ENCODE measurements at regions not wholly inside any gene's neighbourhood (a gene's known extent, or its start where the extent isn't known, plus 50 kb on each side); places are given as distances from the start of the nearest gene placed in this dataset.

DNA sequence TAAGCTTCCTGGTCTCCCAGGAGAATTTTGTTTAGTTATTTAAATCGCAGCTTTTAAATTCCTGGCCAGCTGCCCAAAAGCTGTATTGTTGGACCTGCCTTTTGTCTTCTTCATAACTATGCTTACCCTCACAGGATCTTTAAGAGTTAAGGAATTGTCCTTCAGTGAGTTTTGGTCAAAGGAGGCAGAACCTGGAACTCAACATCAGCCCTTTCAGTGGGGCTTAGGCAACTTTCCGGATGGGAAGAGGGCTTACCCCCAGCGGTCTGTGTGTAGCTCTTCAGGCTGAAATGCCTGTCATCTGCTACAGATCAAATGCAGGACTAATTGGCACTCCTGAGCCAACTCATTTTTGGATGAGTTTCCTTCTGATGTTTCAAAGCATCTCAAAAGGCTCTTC is 402.6 kb downstream of the SIPA1L2 start:
- TF ChIP-seq, protein P1, sequence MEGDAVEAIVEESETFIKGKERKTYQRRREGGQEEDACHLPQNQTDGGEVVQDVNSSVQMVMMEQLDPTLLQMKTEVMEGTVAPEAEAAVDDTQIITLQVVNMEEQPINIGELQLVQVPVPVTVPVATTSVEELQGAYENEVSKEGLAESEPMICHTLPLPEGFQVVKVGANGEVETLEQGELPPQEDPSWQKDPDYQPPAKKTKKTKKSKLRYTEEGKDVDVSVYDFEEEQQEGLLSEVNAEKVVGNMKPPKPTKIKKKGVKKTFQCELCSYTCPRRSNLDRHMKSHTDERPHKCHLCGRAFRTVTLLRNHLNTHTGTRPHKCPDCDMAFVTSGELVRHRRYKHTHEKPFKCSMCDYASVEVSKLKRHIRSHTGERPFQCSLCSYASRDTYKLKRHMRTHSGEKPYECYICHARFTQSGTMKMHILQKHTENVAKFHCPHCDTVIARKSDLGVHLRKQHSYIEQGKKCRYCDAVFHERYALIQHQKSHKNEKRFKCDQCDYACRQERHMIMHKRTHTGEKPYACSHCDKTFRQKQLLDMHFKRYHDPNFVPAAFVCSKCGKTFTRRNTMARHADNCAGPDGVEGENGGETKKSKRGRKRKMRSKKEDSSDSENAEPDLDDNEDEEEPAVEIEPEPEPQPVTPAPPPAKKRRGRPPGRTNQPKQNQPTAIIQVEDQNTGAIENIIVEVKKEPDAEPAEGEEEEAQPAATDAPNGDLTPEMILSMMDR (IDR thresholded peaks at IDR 0.05), result no peak
- no peak for TF ChIP-seq POLR2A (IDR thresholded peaks at IDR 0.05)
